ENCODE measurements at regions not wholly inside any gene's neighbourhood (a gene's known extent, or its start where the extent isn't known, plus 50 kb on each side); places are given as distances from the start of the nearest gene placed in this dataset.
"Not testable (repeated sequence)": the region's sequence is repeated elsewhere in the genome, so short reads cannot be mapped to it uniquely, and the experiment has no call there.

- no peak for DNase-seq (ENCODE audit: low spot score)
These were observed 85.8 kb upstream of the USP24 start for GRCh38 chr1:55300975-55301374.

- DNase-seq (ENCODE audit: low spot score) = no peak
These were observed 83.2 kb upstream of the USP24 start for GRCh38 chr1:55298167-55298894.

- DNase-seq (ENCODE audit: low spot score) = not testable (repeated sequence)
These were observed 81.1 kb upstream of the USP24 start for GRCh38 chr1:55296247-55296646.

GRCh38 chr1:55289614-55290013, 74.5 kb upstream of the USP24 start:
- DNase-seq (ENCODE audit: low spot score) = no peak

GRCh38 chr1:55289042-55289441, 73.9 kb upstream of the USP24 start:
- no peak for DNase-seq (ENCODE audit: low spot score)

GRCh38 chr1:55288245-55288644, 73.1 kb upstream of the USP24 start:
- DNase-seq (ENCODE audit: low spot score) = no peak

GRCh38 chr1:55287723-55288122, 72.6 kb upstream of the USP24 start:
- DNase-seq (ENCODE audit: low spot score) = no peak

- DNase-seq (ENCODE audit: low spot score) = no peak
These were observed 71.9 kb upstream of the USP24 start for GRCh38 chr1:55286856-55287602.

GRCh38 chr1:55285834-55286233, 70.7 kb upstream of the USP24 start:
- no peak for DNase-seq (ENCODE audit: low spot score)

- DNase-seq (ENCODE audit: low spot score) = no peak
These were observed 69.7 kb upstream of the USP24 start for GRCh38 chr1:55284856-55285255.

GRCh38 chr1:55282058-55282457, 66.9 kb upstream of the USP24 start:
- no peak for DNase-seq (ENCODE audit: low spot score)

- no peak for DNase-seq (ENCODE audit: low spot score)
These were observed 65.6 kb upstream of the USP24 start for GRCh38 chr1:55280731-55281130.

- DNase-seq (ENCODE audit: low spot score) = no peak
These were observed 64.5 kb upstream of the USP24 start for GRCh38 chr1:55279627-55280026.

- no peak for DNase-seq (ENCODE audit: low spot score)
These were observed 63.2 kb upstream of the USP24 start for GRCh38 chr1:55278378-55278777.

- peak; percentile 90 for DNase-seq (ENCODE audit: low spot score)
These were observed 62.4 kb upstream of the USP24 start for GRCh38 chr1:55277377-55278130.

GRCh38 chr1:55276671-55277376, 61.7 kb upstream of the USP24 start:
- DNase-seq (ENCODE audit: low spot score) = peak; percentile 15

GRCh38 chr1:55275941-55276341, 60.8 kb upstream of the USP24 start:
- peak; percentile 53 for DNase-seq (ENCODE audit: low spot score)

- DNase-seq (ENCODE audit: low spot score) = peak; percentile 75
These were observed 60.1 kb upstream of the USP24 start for GRCh38 chr1:55275151-55275748.

GRCh38 chr1:55272994-55273393, 57.8 kb upstream of the USP24 start:
- peak; percentile 29 for DNase-seq (ENCODE audit: low spot score)
